LHCN-M2 (cell line): ENCODE measurements at regions not wholly inside any gene's neighbourhood (a gene's known extent, or its start where the extent isn't known, plus 50 kb on each side); places are given as distances from the start of the nearest gene placed in this dataset.

Experiments used
- DNase-seq: peaks from one replicate; pipeline ENCODE4 v3.0.0-alpha.2; 2012; ENCODE audit warnings: low read depth

DNA sequence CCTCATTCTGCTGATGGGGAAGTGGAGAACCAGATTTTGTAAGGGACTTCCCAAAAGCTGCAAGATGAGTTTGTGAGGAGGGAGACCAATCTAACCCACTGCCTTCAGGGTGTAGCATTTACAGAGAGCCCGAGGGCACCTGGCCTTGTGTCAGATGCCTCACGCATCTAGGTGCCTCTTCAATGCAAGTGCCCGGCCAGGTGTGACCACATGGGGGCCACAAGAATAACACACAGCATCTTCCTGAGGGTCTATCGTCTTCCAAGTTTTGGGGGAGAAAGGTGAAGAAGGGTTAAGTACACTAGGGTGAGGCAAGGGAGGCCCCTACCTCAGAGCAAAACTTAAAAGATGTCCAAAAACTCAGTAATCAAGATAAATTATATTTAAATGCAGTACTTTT lies 401.7 kb upstream of the CDH5 start:
- DNase-seq, result no peak

DNA sequence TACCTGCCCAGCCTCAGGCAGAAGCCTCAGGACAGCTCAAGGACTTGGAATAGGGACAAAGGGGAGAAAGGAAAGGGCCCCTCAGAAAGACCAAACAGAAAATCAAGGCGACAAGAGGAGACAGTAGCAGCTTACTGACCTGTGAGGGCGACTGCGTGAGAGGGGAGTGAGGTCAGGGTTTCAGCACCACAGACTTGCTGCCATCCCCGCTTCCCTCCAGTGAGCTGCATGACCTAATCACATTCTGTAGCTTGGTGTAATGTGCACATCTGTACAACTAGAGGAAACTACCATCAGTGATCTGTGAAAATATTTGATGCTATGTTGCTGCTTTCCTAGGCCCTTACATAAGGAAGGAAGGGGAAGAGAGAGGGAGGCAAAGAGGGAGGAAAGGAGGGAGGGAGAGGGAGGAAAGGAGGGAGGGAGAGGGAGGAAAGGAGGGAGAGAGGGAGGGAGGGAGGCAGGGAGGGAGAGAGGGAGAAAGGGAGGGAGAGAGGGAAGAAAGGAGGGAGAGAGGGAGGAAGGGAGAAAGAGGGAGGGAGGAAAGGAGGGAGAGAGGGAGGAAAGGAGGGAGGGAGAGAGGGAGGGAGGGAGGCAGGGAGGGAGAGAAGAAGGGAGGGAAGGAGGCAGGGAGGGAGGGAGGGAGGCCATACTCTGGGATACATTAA lies 404.9 kb upstream of the CDH5 start:
- no peak for DNase-seq

DNA sequence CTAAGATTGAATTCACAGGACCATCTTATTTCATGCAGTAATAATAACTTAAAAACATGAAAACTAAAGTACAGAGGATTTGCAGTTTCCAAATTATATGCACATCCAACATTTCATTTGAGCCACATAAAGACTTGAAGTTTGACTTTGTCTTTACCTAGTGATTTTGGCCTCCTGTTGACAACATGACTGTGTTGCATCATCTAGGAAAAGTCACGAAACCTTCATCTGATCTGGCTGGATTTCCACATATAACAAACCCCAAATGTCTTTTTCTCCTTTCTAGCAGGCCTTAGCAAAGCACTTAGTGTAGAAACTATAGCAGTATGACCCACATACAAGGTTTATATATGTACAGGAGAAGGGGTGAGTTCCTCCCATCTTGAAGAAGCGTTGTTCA lies 406.5 kb upstream of the CDH5 start:
- DNase-seq, result no peak

DNA sequence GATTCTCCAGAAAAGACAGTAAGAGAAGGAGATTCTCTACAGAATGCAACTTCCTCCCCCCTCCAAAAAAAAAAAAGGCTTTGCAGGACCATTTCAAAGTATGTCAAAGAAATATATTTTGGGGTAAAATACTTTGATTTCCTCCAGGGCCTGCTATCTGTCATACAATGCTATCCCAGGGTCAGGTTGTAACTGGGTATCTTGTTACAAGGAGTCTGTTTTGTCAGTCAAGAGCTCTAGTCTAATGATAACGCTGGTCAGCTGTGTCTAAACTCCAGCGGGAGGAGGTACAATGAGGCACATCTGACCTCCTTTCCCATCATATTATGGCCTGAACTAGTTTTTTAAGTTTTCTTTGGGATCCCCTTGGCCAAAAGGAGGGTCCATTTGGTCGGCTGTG lies 408.4 kb upstream of the CDH5 start:
- DNase-seq, result no peak

DNA sequence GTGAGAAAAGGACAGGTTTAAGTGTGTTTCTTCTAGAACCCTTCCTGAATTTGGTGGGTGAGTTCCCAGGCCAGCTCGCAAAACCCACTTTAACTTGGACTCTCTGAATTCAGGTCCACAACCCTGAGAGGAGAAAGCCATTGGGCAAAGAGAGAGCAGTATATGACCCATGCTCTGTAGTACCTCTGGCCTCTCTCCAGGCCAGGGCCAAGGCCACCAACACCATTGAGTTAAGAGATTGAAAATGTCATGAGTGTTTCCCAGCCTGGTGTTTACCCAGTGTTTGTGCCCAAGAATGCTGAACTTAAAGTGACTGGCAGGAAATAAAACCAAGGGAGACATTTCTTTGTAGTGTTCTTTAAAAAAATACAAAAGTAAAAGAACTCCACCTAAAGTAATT lies 410.4 kb upstream of the CDH5 start:
- DNase-seq, result no peak

DNA sequence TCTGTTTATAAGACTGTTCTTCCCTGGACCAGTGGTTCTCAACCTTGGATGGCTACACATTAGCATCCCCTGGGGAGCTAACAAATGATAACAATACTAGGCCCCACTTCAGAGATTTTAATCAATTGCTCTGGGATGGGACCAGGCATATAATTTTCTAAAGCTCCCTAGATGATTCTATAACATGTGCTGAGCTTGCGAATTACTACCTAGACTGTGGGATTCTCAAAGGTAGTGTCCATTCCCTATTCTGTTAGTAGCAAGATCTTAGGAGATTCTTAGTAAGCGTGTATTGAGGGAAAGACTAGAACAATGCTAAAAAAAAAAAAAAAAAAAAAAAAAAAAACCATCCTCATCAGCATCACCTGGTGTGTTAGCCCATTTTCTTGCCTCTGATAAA lies 412.0 kb upstream of the CDH5 start:
- DNase-seq, result no peak

DNA sequence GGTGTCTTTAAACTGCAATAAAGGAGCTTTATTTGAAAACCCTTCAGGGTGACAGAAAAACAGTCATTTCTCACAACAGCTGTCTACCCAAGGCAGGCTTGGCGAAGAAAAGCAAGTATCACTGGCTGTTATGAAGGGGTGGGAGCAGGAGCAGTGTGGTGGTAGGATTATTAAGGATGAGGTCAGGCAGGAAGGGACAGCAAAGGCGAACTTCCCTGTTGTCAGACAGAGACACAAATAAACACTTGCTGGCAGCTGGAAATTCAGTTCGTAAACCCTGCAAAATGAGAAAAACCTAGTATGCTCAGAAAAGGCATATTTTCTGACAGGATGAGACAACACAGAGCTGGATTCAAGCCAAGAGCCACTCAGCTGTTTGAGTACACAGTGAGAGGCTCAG lies 416.3 kb upstream of the CDH5 start:
- peak; percentile 7 for DNase-seq

DNA sequence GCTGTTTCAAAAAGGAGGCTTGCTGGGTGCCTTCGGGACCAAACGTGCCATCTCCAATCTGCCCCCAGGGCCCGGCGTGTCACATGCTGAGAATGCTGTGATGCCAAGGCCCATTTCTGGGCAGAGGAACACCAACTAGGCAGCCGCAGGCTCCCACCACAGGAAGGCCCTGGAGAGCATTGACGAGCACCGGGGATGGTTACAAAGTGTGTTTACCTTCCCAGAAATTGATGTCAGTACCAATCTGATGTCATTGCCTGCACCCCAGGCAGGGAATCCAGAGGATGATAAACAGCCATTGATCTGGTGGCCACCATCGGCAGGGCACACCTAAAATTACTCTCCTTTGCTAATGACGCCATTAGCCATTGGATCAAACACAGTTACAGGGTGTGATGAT lies 418.1 kb upstream of the CDH5 start:
- DNase-seq, result no peak

DNA sequence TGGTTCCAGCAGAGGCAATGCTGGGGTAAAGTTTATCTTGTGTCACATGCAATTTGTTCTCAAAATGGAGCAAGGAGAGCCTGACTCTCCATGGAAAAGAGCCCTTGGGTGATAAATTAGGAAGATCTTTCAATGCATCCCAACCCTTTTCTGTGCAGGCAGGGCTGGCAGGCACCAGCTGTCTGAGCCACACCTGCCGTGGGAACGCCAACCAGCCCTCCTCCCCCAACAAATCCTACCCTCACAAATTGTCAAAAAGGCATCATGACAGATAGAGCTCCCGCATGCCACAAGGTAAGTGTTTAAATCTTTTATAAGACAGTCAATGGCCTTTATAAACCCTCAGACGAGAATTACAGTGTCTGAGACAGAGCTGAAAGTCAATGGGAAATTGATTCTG lies 418.5 kb upstream of the CDH5 start:
- DNase-seq, result no peak

DNA sequence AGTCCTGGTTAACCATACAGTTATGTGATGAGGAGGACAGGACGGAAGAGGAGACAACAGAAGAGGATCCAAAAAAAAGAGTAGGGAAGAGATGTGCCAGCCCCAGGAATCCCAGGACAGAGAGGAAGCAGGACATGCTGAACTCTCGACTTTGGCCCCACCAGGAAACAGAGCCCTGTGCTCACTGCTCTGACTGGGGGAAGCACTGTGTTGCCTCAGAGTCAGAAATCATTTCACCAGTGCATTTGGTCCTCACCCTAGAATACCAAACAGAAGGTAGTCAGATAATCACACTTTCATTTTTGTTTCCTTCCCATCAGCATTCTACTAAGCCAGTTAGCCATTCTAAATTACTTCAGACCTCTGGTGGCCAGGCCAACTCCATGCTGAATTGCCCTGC lies 421.0 kb upstream of the CDH5 start:
- no peak for DNase-seq

DNA sequence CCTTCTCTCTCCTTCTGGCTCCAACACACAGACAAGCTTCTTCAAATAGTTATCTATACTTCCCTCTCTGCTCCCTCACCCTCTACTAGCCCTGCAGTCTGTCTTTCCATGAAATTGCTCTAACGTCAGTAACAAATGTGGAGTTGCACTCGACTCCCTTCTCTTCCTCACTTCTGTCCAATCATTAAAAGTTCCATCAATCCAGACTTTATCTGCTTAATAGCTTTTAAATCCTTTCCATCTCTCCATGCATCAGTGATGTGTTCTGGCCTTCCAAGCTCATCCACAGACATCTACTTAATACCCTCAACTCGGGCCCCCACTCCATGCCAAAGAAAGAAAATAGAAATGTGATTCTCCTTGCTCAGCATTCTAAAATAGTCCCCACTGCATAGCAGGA lies 422.1 kb upstream of the CDH5 start:
- DNase-seq, result no peak

DNA sequence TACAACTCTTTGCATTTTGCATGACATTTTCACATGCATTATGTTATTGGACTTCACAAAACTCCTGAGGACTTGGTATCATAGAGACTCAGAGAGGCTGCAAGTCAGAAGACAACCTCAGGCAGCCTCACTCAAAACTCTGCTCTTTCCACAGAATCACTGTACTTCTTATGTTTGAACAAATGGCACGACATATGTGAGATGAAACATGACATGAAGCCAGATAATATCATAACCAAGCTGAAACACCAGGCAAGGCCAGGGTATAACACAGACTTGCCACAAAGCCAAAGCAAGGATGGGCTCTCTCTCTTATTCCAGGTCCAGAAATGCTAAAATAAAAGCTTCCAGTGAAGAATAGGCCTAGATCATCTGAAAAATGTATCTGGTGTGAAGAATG lies 425.8 kb upstream of the CDH5 start:
- DNase-seq, result no peak

DNA sequence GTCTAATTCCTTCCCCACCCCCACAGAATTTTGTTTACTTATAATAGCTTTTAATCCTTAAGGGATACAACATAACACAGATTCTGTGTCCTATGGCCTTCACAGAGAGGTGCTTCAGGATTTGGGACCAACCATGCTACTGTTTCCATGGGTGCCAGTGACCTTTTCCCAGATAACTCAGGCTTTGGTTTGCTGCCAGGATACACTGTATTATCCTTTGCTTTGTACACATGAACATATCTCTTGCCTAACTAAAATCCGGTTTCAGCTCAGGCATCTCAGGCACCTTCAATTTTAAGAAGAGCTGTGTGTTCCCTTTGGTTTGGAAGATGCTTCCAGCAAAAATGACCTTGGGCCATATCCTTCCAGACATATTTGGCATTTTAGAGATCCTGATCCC lies 428.4 kb upstream of the CDH5 start:
- DNase-seq, result no peak

DNA sequence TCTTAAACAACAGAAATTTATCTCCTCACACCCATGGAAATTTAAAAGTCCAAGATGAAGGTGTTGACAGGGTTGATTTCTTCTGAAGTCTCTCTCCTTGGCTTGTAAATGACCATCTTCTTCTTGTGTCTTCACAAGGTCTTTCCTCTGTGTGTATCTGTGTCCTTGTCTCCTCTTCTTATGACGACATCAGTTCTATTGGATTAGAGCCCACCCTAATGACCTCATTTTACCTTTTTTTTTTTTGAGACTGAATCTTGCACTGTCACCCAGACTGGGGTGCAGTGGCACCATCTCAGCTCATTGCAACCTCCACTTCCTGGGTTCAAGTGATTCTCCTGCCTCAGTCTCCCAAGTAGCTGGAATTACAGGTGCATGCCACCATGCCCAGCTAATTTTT lies 429.0 kb upstream of the CDH5 start:
- no peak for DNase-seq

DNA sequence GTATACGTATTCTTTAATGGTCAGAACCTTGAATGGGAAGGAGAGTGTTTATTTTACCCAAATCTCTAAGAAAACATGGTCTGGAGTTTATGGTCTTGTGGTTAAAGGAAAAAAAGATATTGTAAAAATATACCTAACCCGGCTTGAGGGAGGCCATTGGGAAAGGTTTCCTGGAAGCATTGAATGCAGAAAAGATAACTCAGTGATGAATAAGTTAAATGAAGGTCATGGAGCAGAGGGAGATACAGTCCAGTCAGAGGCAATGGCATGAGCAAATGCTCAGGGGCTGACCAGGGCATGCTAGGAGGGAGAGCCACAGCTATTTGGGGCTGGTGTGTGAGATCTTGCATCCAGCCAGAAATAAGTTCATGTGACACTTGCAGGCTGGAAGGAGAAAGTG lies 430.4 kb upstream of the CDH5 start:
- no peak for DNase-seq

DNA sequence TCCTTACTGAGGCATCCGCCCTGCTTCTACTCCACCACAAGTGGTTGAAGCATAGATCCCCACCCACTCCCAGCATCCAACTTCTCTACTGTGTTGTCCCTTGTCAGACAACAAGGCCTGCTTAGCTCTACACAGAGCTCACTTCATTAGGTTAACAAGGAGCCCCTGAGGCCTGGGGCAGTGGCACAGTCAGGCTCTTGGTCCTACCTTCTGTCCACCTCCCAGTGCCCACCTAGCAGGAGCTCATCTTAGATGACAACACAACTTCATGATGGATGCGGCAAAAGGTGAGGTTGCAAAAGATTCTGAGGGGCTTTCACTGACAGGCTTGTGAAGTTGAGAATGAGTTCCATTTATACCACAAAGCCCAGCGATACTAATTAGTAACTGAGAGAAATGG lies 432.0 kb upstream of the CDH5 start:
- no peak for DNase-seq

DNA sequence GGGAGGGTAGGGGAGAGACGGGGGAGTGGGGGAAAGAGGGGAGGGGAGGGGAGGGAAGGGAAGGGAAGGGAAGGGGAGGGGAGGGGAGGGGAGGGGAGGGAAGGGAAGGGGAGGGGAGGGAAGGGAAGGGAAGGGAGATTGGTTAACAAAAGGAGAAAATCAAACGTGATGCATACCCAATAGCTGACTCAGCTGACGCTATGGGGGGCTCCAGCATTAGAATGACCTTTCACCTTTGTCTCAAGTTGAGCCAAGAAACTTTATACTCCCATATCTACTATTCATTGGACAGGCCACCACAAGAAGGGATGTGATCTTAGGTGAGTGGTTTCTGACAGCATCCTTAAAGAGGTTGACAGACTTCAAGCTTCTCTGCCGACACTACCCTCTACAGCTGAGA lies 432.8 kb upstream of the CDH5 start:
- no peak for DNase-seq

DNA sequence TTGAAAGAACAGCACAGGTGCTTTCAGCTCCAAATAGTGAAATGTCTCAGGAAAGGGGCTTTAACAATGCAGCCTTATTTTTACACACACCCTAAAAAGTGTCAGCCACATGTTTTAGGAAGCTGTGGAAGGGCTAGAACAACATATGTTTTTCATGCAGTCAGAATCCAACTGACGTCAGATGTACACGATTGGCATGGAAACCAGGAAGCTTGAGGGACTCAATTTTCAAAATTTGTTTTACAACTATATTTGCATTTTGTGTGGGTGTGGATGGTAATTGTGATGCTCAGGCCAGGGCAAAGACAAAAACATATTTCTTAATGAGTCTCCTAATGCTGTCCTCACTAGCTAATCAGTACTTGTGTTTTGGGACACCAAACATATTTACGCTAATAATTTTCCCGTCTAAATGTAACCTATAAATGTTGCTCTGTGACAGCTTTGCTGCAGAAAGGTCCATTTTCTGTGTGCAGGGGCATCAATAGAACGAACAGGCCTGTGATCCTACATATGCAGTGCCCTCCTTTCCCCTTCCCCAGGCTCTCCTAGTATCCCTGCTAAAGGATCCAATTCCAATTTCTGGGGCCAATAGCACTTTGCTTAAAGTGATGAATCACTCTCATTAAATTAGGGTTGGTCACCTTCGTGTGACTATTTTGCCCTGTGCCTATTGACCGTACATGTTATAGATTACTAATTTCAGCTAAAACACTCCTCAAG lies 434.0 kb upstream of the CDH5 start:
- DNase-seq, result no peak

DNA sequence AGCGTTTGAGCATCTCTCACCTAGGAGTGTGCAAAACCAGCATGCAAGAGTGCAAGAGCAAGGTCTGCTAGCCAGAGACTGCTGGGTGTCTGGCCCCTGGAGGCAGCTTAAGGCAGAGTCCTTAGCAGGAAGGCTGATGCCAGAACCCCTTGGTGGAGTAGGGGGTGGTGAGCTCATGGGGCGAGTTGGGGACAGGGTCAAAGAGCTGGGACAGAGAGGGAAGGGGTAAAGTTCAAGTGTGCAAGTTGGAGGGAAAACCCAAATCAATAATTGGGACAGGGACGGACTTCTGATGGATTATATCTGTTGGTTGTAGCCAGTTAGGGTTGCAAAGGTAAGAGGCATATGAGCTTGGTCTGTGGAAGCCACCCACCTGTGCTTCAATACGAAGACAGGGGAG lies 443.6 kb upstream of the CDH5 start:
- no peak for DNase-seq

DNA sequence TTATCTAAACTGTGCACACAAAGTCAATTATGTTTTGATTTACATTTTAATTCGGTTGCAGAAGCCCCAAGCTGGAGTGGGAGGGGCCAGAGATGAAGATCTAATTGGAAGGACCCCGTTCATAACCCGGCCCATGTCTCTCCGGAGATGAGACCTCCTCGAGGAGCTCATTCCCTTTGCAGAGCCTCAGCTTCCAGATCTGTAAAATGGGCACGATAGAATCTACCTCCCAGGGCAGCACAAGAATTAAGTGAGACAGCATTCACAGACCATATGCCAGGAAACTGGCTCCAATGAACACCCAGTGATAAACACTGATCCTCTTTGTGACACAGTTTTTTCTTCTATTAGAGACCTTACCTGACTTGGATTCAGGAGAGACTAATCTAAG lies 446.5 kb upstream of the CDH5 start:
- DNase-seq, result no peak

DNA sequence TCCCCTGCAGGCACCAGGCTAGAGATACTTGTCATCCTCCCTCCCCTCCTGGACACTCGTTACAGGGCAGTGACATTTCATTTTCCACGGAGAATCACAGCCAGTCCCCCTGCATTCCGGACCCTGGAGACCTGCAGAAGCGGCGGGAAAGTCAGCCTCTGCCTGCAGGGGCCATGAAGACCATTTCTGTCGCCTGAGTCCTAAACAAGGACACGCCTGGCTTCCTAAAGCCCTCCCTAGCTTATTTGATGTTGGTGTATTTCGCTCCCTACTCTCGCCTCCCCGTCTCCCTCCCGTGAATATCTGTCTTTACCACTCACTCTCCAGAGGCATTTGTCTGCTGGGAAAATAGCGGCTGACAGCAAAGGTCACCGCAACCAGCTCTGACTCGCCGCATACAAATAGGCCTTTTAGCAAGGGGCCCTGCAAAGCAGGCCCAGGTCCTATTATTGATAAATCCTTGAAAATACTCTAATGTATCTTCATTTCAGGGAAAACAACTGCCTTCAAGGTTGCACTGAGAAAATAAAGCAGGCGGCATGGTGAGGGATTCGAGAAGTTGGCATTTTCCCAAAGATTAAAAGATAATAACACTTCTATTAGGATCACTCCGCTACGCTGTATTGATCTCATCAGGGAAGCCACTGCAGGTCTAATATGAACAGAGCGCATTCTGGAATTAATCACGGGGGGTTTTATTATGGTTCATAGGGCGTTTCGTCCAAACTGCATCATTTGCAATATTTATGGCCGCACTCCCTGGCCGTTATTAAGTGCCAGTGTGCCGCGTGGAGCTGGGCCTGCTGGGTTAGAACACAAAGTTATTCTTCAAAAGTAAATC lies 447.1 kb upstream of the CDH5 start:
- DNase-seq, result no peak

DNA sequence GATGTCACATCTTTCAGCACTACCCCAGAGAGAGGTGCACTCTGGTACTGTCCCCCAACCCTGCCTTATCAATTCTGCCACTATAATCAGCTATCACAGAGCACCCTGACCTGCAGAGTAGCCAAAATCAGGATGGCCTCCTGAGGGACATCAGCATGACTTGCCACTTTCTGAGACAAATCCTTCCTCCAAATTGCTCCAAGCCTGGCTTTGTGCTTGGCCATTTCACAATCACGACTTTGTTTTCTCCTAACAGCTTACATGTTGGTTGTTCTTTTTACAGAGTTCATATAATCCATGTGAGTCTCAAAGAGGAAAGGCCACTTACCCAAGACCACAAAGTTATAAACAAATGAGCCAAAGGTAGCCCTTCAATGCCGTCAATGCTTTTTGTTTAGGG lies 449.0 kb upstream of the CDH5 start:
- DNase-seq, result no peak

DNA sequence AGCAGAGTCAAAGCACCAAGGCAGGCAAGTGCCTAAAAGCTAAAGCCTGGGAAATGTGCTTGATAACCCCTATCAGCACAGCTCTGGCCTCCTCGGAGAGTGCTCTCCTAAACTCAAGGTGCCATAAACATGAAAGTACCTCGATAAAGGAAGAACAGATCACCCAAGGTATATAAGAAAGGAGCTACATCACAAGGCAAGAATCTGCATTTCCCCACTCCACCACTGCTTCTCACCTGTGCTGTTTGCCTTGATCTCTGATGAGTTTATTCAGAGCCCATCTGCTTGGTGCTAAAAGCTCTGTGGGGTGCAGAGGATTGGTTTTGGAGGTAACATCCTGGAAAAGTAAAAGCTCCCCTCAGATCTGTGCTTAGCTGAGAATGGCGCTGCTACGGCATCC lies 449.5 kb upstream of the CDH5 start:
- DNase-seq, result no peak
